ENCODE measurements at regions not wholly inside any gene's neighbourhood (a gene's known extent, or its start where the extent isn't known, plus 50 kb on each side); places are given as distances from the start of the nearest gene placed in this dataset.
"Not testable (repeated sequence)": the region's sequence is repeated elsewhere in the genome, so short reads cannot be mapped to it uniquely, and the experiment has no call there.

GRCh38 chr4:189600718-189601435, 339.8 kb upstream of the FRG1 start:
- no peak for ATAC-seq
- H3K36me3 ChIP-seq: no peaks in the 10 kb centered on the region

DNA sequence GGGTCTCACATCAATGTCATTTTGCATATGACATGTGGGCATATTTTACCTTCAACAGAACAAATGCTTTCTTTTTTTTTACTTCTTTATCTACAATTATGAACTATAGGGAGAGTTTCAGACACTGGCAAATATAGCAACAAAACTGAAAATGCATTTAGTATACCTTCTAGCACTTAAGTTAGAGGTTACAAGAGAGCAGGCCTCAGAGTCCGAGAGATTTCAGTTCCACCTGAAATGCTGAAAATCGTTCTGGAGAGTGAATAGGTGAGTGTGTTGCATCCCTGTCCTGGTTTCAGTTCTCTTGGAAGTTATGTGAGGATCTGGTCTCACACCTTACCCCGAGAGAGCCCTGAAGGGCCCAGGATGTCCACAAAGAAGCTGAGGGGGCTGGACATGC, 337.8 kb upstream of the FRG1 start:
- not testable (repeated sequence) for ATAC-seq, H3K9me3 ChIP-seq, H3K27me3 ChIP-seq, H3K36me3 ChIP-seq, H3K4me3 ChIP-seq, H3K27ac ChIP-seq, H3K4me1 ChIP-seq
- 50 to 95% methylated on average over 2 to 3 of the region's 3 CpGs for WGBS, 2 donors (ENCODE audit: low coverage in 1 of 2)

More at GRCh38 chr4:189600718-189601435, 339.8 kb upstream of the FRG1 start:
- H3K27me3 ChIP-seq: no peaks in the 10 kb centered on the region
- no peak for TF ChIP-seq POLR2AphosphoS5 (IDR thresholded peaks at IDR 0.05)
- TF ChIP-seq EP300 (IDR thresholded peaks at IDR 0.05): no peak
- TF ChIP-seq CTCF (IDR thresholded peaks at IDR 0.05): no peak
- TF ChIP-seq POLR2A (IDR thresholded peaks at IDR 0.05): no peak
- H3K9me3 ChIP-seq: no peaks in the 10 kb centered on the region
- no peak overlapping the region for H3K27ac ChIP-seq
- WGBS, 2 donors (ENCODE audit: low coverage in 1 of 2): 61 to 100% methylated on average over 1 to 7 of the region's 13 CpGs
- H3K4me3 ChIP-seq: no peak overlapping the region
- no peaks in the 10 kb centered on the region for H3K4me1 ChIP-seq

- not testable (repeated sequence) for H3K4me3 ChIP-seq, H3K36me3 ChIP-seq, H3K27me3 ChIP-seq, H3K4me1 ChIP-seq, ATAC-seq, H3K27ac ChIP-seq, H3K9me3 ChIP-seq
- 75 to 79% methylated on average over 2 to 4 of the region's 4 CpGs for WGBS, 2 donors (ENCODE audit: low coverage in 1 of 2)
Measured at GRCh38 chr4:189610571-189610970, 330.1 kb upstream of the FRG1 start.

GRCh38 chr4:189613207-189613606, 327.5 kb upstream of the FRG1 start:
- no peaks in the 10 kb centered on the region for H3K9me3 ChIP-seq
- H3K27me3 ChIP-seq: no peaks in the 10 kb centered on the region
- no peak for ATAC-seq
- 80 to 92% methylated on average over 2 to 3 of the region's 4 CpGs for WGBS, 2 donors (ENCODE audit: low coverage in 1 of 2)
- no peaks in the 10 kb centered on the region for H3K36me3 ChIP-seq
- no peaks in the 10 kb centered on the region for H3K4me1 ChIP-seq
- TF ChIP-seq POLR2A (IDR thresholded peaks at IDR 0.05): no peak
- TF ChIP-seq POLR2AphosphoS5 (IDR thresholded peaks at IDR 0.05): no peak
- TF ChIP-seq CTCF (IDR thresholded peaks at IDR 0.05): no peak
- TF ChIP-seq EP300 (IDR thresholded peaks at IDR 0.05): no peak
- no peak overlapping the region for H3K4me3 ChIP-seq
- H3K27ac ChIP-seq: no peak overlapping the region

DNA sequence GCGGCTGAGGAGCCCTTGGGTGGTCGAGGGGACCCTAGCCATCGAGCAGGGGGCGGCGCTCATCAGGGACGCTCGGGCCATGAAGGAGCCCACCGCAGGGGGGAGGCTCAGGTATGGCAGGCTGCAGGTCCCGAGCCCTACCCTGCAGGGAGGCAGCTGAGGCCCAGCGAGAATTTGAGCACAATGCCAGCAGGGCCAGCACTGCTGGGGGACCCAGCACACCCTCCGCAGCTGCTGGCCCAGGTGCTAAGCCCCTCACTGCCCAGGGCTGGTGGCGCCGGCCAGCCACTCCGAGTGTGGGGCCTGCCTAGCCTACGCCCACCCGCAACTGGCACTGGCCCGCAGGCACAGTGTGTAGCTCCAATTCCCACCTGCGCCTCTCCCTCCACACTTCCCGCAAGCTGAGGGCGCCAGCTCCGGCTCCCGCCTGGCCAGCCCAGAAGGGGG, 325.4 kb upstream of the FRG1 start:
- no peaks in the 10 kb centered on the region for H3K36me3 ChIP-seq
- no peak for ATAC-seq
- no peak for TF ChIP-seq POLR2A (IDR thresholded peaks at IDR 0.05)
- no peak for TF ChIP-seq CTCF (IDR thresholded peaks at IDR 0.05)
- no peak for TF ChIP-seq EP300 (IDR thresholded peaks at IDR 0.05)
- no peak for TF ChIP-seq POLR2AphosphoS5 (IDR thresholded peaks at IDR 0.05)
- no peaks in the 10 kb centered on the region for H3K4me1 ChIP-seq
- H3K27ac ChIP-seq: no peak overlapping the region
- H3K27me3 ChIP-seq: no peaks in the 10 kb centered on the region
- 100% methylated on average over 1 to 2 of the region's 22 CpGs for WGBS, 2 donors (ENCODE audit: low coverage in 1 of 2)
- H3K4me3 ChIP-seq: no peak overlapping the region
- no peaks in the 10 kb centered on the region for H3K9me3 ChIP-seq

DNA sequence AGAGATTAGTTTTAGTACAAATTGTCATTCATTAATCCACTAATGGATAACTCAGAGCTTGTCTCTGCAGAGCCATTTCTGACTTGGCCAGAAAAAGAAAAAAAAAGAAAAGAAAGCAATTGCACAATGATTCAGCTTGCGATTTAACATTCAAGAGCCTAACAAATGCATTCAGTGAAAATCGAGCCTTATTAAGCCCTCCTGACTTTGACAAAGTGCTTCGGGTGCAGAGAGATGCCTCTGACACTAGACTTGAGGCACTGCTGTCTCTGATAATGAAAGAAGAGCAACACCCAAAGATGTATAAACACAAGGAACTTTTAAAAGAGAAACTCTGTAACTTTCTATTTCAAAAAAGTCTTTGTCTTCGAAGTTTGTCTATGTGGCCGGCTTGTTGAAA, 322.9 kb upstream of the FRG1 start:
- not testable (repeated sequence) for H3K27me3 ChIP-seq, H3K36me3 ChIP-seq, ATAC-seq, H3K27ac ChIP-seq, H3K4me3 ChIP-seq, H3K4me1 ChIP-seq, H3K9me3 ChIP-seq
- 36 to 53% methylated on average over 5 of the region's 5 CpGs for WGBS, 2 donors (ENCODE audit: low coverage in 1 of 2)

GRCh38 chr4:189619441-189620250, 321.0 kb upstream of the FRG1 start:
- H3K4me1 ChIP-seq, H3K27me3 ChIP-seq, H3K4me3 ChIP-seq, H3K36me3 ChIP-seq, H3K9me3 ChIP-seq, H3K27ac ChIP-seq, ATAC-seq: not testable (repeated sequence)
- 49 to 65% methylated on average over 6 to 8 of the region's 8 CpGs for whole genome bisulfite sequencing, 2 donors (ENCODE audit: low coverage in 1 of 2)

DNA sequence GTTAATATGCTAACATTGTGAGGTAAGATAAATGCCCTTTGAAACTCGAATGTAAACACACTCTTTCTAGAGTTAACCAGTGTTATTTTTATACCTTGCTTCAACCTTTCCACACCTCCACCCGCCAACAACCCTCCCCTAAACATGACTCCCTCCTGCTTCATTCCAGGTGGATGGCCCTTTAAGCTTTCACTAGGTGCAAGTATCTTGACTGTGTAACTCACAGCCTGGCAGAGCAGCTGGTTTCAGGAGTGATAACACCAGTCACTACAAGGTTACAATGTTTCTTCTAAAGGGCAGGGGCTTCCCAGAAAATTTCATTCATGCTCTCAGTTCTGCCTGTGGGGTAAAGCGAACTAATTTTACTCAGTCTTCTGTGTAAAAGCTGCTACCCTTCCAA, 318.1 kb upstream of the FRG1 start:
- 46 to 54% methylated on average over 2 to 3 of the region's 3 CpGs for WGBS, 2 donors (ENCODE audit: low coverage in 1 of 2)
- not testable (repeated sequence) for H3K27ac ChIP-seq, H3K9me3 ChIP-seq, H3K36me3 ChIP-seq, H3K4me3 ChIP-seq, H3K4me1 ChIP-seq, ATAC-seq, H3K27me3 ChIP-seq

GRCh38 chr4:189627041-189627440, 313.6 kb upstream of the FRG1 start:
- not testable (repeated sequence) for H3K4me3 ChIP-seq, H3K27ac ChIP-seq, H3K36me3 ChIP-seq, H3K4me1 ChIP-seq, H3K9me3 ChIP-seq, ATAC-seq, H3K27me3 ChIP-seq
- 4 to 50% methylated on average over 1 of the region's 1 CpG for WGBS, 2 donors (ENCODE audit: low coverage in 1 of 2)

GRCh38 chr4:189629733-189630132, 310.9 kb upstream of the FRG1 start:
- H3K36me3 ChIP-seq, ATAC-seq, H3K27me3 ChIP-seq, H3K9me3 ChIP-seq, H3K27ac ChIP-seq, H3K4me1 ChIP-seq, H3K4me3 ChIP-seq: not testable (repeated sequence)
- 94% methylated on average over 3 of the region's 3 CpGs for WGBS, 2 donors (ENCODE audit: low coverage in 1 of 2)

Measured in gastroesophageal sphincter (tissue), 4 donors.